ENCODE measurements at regions not wholly inside any gene's neighbourhood (a gene's known extent, or its start where the extent isn't known, plus 50 kb on each side); places are given as distances from the start of the nearest gene placed in this dataset.

DNA sequence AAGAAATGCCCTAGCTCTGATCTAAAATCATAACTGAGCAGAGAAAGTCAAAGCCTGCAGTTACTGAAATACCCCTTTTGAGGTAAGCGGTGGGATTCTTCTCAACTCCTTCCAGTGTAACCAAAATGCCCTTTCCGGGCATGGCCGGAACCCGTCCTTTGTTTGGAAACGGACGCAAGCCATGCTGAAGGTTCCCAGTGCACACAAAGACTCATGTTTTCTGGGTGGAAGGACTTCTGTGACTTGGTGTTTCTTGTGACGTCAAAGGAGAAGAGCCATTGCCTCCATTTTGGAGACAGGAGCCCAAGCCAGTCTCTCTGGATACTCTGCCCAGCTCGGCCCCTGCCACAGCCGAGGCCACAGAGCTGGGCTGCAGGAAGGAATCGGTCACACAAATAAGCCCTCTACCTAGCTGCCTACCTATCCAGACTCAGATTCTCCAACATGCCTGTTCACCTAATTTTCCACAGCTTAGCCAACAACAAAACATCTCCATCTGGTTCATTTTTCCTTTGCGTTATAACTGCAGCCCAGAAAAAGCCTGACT is 182.8 kb downstream of the TBXT start:
- intact Hi-C loops (cut with micrococcal nuclease), result loop anchor here in 1 of 2 donors (2.0 kb wide), 1 partner anchor 22 kb away; no protein-coding TSS in a partner anchor
- no peak overlapping the region for H3K4me3 Mint-ChIP-seq

DNA sequence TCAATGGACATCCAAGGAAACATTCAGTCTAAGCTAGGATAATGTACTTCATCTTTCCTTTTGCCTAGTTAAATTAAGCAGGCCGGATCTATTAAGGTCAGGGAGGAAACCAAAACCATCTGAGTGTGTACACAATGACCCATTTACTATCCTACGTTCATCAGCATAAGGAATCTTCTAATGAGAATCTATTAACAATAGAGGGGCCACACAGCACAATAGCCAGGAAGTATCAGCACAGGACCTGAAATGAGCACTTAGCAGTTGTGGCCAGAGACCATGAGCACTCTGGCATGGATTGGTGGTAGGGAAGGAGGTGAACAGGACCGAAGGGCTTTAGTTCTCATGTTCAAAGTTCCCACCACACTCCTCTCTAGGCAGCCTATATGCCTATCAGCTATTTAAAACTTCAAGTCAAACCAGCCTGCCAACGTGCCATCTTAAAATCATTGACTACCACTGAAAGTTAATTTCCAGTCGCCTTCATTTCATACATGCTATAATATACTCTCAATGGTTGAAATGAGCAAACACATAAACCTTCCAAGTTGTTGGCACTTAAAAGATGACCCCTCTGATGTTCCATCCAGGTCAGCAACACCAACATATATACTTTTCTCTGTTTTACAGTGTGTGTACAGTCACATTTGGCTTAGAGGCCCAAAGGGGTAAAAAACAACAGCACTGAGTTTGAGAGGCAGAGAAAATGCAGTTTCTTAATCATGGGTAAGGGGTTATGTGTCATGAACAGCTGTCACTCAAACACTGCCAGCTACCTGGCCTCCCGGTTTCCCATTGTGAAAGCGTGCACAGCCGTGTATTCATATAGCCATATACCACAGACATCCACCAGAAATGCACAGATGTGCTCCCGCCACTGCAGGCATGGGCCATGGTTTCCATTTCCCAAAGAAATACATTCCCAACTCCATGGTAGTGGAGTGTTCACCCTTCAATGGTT is 184.3 kb downstream of the TBXT start:
- Mint-ChIP-seq H3K4me3 (no peak overlapping the region), H3K9me3 (peaks cover 0 to 3% (median 0%) of the 10 kb centered on the region in 11 donors), H3K4me1 (peaks cover 6 to 14% (median 10%) of the 10 kb centered on the region in 7 donors), H3K27ac (no peak overlapping the region), H3K36me3 (peaks cover 0 to 3% (median 0%) of the 10 kb centered on the region in 5 donors), H3K27me3 (peaks cover 30 to 47% (median 40%) of the 10 kb centered on the region in 5 donors)
- Histone ChIP-seq H3K4me1 (ENCODE audit: control insufficient read depth in 2 of 2, insufficient read depth in 2 of 2, low read length in 2 of 2) (no peaks in the 10 kb centered on the region), H3K9me3 (ENCODE audit: control insufficient read depth in 2 of 3, low read length in 3 of 3) (no peaks in the 10 kb centered on the region), H3K27ac (ENCODE audit: low read depth, low read length) (no peak overlapping the region), H3K27me3 (ENCODE audit: control insufficient read depth in 2 of 2, insufficient read depth in 2 of 2, low read length in 2 of 2) (no peaks in the 10 kb centered on the region), H3K4me3 (ENCODE audit: low read length) (no peak overlapping the region), H3K36me3 (ENCODE audit: control insufficient read depth in 2 of 3, insufficient read depth in 3 of 3, low read length in 3 of 3) (no peaks in the 10 kb centered on the region)
- POLR2A ChIA-PET, result no interaction called here
- no peak for ATAC-seq
- CTCF ChIA-PET, result no interaction called here
- DNase-seq, result no peak
- intact Hi-C loops (cut with micrococcal nuclease), result loop anchor here in 1 of 2 donors (2.0 kb wide), 1 partner anchor 23 kb away; no protein-coding TSS in a partner anchor

More for the DNA sequence above, 182.8 kb downstream of the TBXT start:
- CTCF ChIA-PET, result interaction anchor here (0.9 kb wide), 1 partner anchor 459 kb away, joined by 3 read pairs; no protein-coding TSS in a partner anchor
- Histone ChIP-seq H3K4me3 (ENCODE audit: low read length) (no peak overlapping the region), H3K27ac (ENCODE audit: low read depth, low read length) (no peak overlapping the region), H3K27me3 (ENCODE audit: control insufficient read depth in 2 of 2, insufficient read depth in 2 of 2, low read length in 2 of 2) (no peaks in the 10 kb centered on the region), H3K9me3 (ENCODE audit: control insufficient read depth in 2 of 3, low read length in 3 of 3) (no peaks in the 10 kb centered on the region), H3K36me3 (ENCODE audit: control insufficient read depth in 2 of 3, insufficient read depth in 3 of 3, low read length in 3 of 3) (no peaks in the 10 kb centered on the region), H3K4me1 (ENCODE audit: control insufficient read depth in 2 of 2, insufficient read depth in 2 of 2, low read length in 2 of 2) (no peaks in the 10 kb centered on the region)
- Mint-ChIP-seq H3K27me3 (peaks cover 32 to 53% (median 46%) of the 10 kb centered on the region in 5 donors), H3K4me1 (peaks cover 6 to 19% (median 14%) of the 10 kb centered on the region in 7 donors), H3K36me3 (peaks cover 0 to 3% (median 0%) of the 10 kb centered on the region in 5 donors), H3K9me3 (peaks cover 0 to 3% (median 0%) of the 10 kb centered on the region in 11 donors), H3K27ac (no peak overlapping the region)
- no peak for DNase-seq
- no peak for ATAC-seq
- POLR2A ChIA-PET, result no interaction called here

DNA sequence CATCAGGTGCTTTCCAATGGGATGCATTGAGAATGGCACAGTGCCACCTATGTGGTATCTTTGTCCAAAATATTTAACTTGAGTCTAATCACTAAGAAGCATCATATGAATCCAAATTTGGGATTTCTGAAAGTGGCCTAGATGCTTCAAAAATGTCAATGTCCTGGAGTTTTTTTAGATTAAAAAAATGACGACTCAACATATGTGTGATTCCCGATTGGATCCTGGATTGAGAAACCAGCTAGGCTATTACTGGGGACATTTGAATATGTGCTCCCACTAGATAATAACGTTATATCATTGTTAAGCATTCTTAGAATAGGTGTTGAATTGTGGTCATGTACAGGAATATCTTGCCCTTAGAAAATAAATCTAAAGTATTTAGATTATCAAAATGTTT is 189.2 kb downstream of the TBXT start:
- no peaks in the 10 kb centered on the region for H3K36me3 ChIP-seq (ENCODE audit: control insufficient read depth in 2 of 3, insufficient read depth in 3 of 3, low read length in 3 of 3)
- H3K4me3 Mint-ChIP-seq, result no peak overlapping the region
- CTCF ChIA-PET, result no interaction called here

DNA sequence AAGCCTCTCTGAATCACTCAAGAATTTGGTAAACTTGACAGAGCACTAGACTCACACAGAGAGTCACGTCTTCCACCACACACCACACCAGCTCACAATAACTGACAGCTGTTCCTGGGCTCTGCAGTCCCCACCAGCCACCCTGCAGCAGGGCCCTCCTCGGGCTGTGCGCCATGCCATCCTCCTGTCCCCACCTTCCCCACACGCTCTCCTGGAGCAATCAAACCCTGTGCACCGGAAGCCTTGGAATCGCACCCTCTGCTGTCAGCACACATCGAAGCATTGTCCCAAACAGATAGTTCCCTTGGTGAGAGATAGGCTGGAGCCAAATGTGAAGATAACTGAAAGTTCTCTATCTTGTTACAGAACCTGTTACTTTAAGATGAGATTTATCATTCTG is 191.0 kb downstream of the TBXT start:
- DNase-seq (no peak), ATAC-seq (no peak)
- intact Hi-C loops (cut with micrococcal nuclease), result no loop called here
- H3K27me3 ChIP-seq (ENCODE audit: control insufficient read depth in 2 of 2, insufficient read depth in 2 of 2, low read length in 2 of 2), result no peaks in the 10 kb centered on the region
- H3K36me3 ChIP-seq (ENCODE audit: control insufficient read depth in 2 of 3, insufficient read depth in 3 of 3, low read length in 3 of 3), result no peaks in the 10 kb centered on the region
- no peak overlapping the region for H3K27ac ChIP-seq (ENCODE audit: low read depth, low read length)
- ChIA-PET POLR2A (no interaction called here), CTCF (no interaction called here)
- Mint-ChIP-seq H3K36me3 (no peaks in the 10 kb centered on the region), H3K27me3 (peaks cover 3 to 14% (median 10%) of the 10 kb centered on the region in 5 donors), H3K4me1 (no peaks in the 10 kb centered on the region), H3K27ac (no peak overlapping the region), H3K4me3 (no peak overlapping the region), H3K9me3 (peaks cover 0 to 3% (median 0%) of the 10 kb centered on the region in 11 donors)
- H3K4me1 ChIP-seq (ENCODE audit: control insufficient read depth in 2 of 2, insufficient read depth in 2 of 2, low read length in 2 of 2), result no peaks in the 10 kb centered on the region
- H3K4me3 ChIP-seq (ENCODE audit: low read length), result no peak overlapping the region
- H3K9me3 ChIP-seq (ENCODE audit: control insufficient read depth in 2 of 3, low read length in 3 of 3), result no peaks in the 10 kb centered on the region

More for the DNA sequence above, 189.2 kb downstream of the TBXT start:
- POLR2A ChIA-PET, result no interaction called here
- Histone ChIP-seq H3K9me3 (ENCODE audit: control insufficient read depth in 2 of 3, low read length in 3 of 3) (no peaks in the 10 kb centered on the region), H3K27ac (ENCODE audit: low read depth, low read length) (no peak overlapping the region), H3K4me1 (ENCODE audit: control insufficient read depth in 2 of 2, insufficient read depth in 2 of 2, low read length in 2 of 2) (no peaks in the 10 kb centered on the region), H3K4me3 (ENCODE audit: low read length) (no peak overlapping the region), H3K27me3 (ENCODE audit: control insufficient read depth in 2 of 2, insufficient read depth in 2 of 2, low read length in 2 of 2) (no peaks in the 10 kb centered on the region)
- Mint-ChIP-seq H3K4me1 (no peaks in the 10 kb centered on the region), H3K27me3 (peaks cover 10 to 23% (median 11%) of the 10 kb centered on the region in 5 donors), H3K27ac (no peak overlapping the region), H3K36me3 (no peaks in the 10 kb centered on the region), H3K9me3 (peaks cover 0 to 3% (median 0%) of the 10 kb centered on the region in 11 donors)
- intact Hi-C loops (cut with micrococcal nuclease), result no loop called here
- ATAC-seq (no peak), DNase-seq (no peak)

DNA sequence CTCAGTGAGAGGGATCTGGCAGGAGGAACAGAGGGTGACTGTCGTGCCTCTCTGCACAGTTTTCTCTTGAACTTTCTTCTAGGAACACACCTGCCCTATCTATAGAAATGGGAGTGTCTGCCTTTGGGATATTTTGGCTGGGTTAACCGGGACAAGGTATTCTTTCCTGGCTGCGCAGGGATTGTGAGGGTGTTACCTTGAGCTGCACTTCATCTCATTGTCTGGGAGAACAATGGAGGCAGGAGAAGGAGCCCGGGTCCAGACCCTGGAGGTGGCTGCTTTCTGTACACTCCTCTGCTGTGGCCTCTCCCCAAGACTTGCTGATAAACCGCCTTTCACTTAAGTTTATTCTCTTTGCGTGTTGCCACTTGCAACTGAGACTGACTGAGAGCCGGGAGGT is 192.8 kb downstream of the TBXT start:
- no peak overlapping the region for H3K4me3 Mint-ChIP-seq
- Histone ChIP-seq H3K36me3 (ENCODE audit: control insufficient read depth in 2 of 3, insufficient read depth in 3 of 3, low read length in 3 of 3) (no peaks in the 10 kb centered on the region), H3K27ac (ENCODE audit: low read depth, low read length) (no peak overlapping the region), H3K9me3 (ENCODE audit: control insufficient read depth in 2 of 3, low read length in 3 of 3) (no peaks in the 10 kb centered on the region), H3K27me3 (ENCODE audit: control insufficient read depth in 2 of 2, insufficient read depth in 2 of 2, low read length in 2 of 2) (no peaks in the 10 kb centered on the region), H3K4me1 (ENCODE audit: control insufficient read depth in 2 of 2, insufficient read depth in 2 of 2, low read length in 2 of 2) (no peaks in the 10 kb centered on the region), H3K4me3 (ENCODE audit: low read length) (no peak overlapping the region)
- ChIA-PET POLR2A (no interaction called here), CTCF (no interaction called here)
- intact Hi-C loops (cut with micrococcal nuclease), result no loop called here
- no peak overlapping the region for H3K27ac Mint-ChIP-seq
- no peak for DNase-seq
- peaks cover 0 to 3% (median 0%) of the 10 kb centered on the region in 11 donors for H3K9me3 Mint-ChIP-seq
- H3K4me1 Mint-ChIP-seq, result no peaks in the 10 kb centered on the region
- H3K27me3 Mint-ChIP-seq, result peaks cover 0 to 14% (median 4%) of the 10 kb centered on the region in 5 donors
- no peaks in the 10 kb centered on the region for H3K36me3 Mint-ChIP-seq
- no peak for ATAC-seq

DNA sequence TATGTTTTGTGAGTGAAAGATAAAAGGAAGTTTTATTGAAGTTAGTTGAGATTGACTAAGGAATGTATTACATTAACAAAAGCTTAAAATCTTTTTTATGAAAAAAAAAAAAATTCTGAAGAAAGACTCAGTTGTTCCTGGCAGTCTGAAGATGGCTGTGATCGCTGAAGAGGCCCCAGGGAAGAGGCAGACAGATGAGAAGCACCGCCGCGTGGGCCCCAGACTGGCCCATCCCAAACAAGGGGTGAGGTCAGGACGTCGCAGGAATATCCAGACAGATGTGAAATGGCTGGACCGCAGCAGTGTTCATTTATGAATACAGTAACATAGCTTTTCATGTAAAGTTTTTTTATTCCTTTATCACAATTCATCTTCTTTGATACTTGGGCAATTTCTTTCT is 194.2 kb downstream of the TBXT start:
- no peak overlapping the region for H3K27ac ChIP-seq (ENCODE audit: low read depth, low read length)
- DNase-seq (no peak), ATAC-seq (no peak)
- H3K4me1 Mint-ChIP-seq, result no peaks in the 10 kb centered on the region
- no peaks in the 10 kb centered on the region for H3K27me3 ChIP-seq (ENCODE audit: control insufficient read depth in 2 of 2, insufficient read depth in 2 of 2, low read length in 2 of 2)
- intact Hi-C loops (cut with micrococcal nuclease), result no loop called here
- H3K27ac Mint-ChIP-seq, result no peak overlapping the region
- H3K9me3 ChIP-seq (ENCODE audit: control insufficient read depth in 2 of 3, low read length in 3 of 3), result no peaks in the 10 kb centered on the region
- H3K36me3 Mint-ChIP-seq, result no peaks in the 10 kb centered on the region
- H3K4me3 ChIP-seq (ENCODE audit: low read length), result no peak overlapping the region
- CTCF ChIA-PET, result no interaction called here
- no peaks in the 10 kb centered on the region for H3K36me3 ChIP-seq (ENCODE audit: control insufficient read depth in 2 of 3, insufficient read depth in 3 of 3, low read length in 3 of 3)
- POLR2A ChIA-PET, result no interaction called here
- peaks cover 0 to 7% (median 0%) of the 10 kb centered on the region in 11 donors for H3K9me3 Mint-ChIP-seq
- H3K27me3 Mint-ChIP-seq, result peaks cover 0 to 15% (median 6%) of the 10 kb centered on the region in 5 donors
- H3K4me1 ChIP-seq (ENCODE audit: control insufficient read depth in 2 of 2, insufficient read depth in 2 of 2, low read length in 2 of 2), result no peaks in the 10 kb centered on the region
- H3K4me3 Mint-ChIP-seq, result no peak overlapping the region

Measured in naive thymus-derived CD4-positive, alpha-beta T cell (primary cell).